Bronchial epithelial cell (primary cell): ENCODE measurements at regions not wholly inside any gene's neighbourhood (a gene's known extent, or its start where the extent isn't known, plus 50 kb on each side); places are given as distances from the start of the nearest gene placed in this dataset.

ENCODE experiments used
- DNase-seq: peaks from one replicate; pipeline ENCODE4 v3.0.0-alpha.2; 2010; ENCODE audit warnings: low read depth
- FAIRE-seq: peaks from 2 replicates; lab custom pipeline; 2011; peaks lifted over from hg19 to GRCh38; lab: Jason Lieb, UNC
- H3K27me3 ChIP-seq: 2 replicates; pipeline ENCODE4 v1.5.1; 2011; ENCODE audit warnings: low read length; ENCODE audit not compliant: control insufficient read depth, insufficient read depth
- H3K36me3 ChIP-seq: 2 replicates; pipeline ENCODE4 v1.5.1; 2011; ENCODE audit warnings: low read length; ENCODE audit not compliant: control insufficient read depth, insufficient read depth
- H3K4me3 ChIP-seq: 2 replicates; pipeline ENCODE4 v1.5.1; 2011; ENCODE audit warnings: mild to moderate bottlenecking, low read depth, low read length, control low read depth
- TF ChIP-seq, protein P1 (sequence below): IDR thresholded peaks from 2 replicates; pipeline ENCODE4 v1.5.1; 2011; ENCODE audit warnings: mild to moderate bottlenecking, moderate library complexity, low read length, control low read depth, inconsistent platforms; ENCODE audit not compliant: insufficient read depth, severe bottlenecking

DNA sequence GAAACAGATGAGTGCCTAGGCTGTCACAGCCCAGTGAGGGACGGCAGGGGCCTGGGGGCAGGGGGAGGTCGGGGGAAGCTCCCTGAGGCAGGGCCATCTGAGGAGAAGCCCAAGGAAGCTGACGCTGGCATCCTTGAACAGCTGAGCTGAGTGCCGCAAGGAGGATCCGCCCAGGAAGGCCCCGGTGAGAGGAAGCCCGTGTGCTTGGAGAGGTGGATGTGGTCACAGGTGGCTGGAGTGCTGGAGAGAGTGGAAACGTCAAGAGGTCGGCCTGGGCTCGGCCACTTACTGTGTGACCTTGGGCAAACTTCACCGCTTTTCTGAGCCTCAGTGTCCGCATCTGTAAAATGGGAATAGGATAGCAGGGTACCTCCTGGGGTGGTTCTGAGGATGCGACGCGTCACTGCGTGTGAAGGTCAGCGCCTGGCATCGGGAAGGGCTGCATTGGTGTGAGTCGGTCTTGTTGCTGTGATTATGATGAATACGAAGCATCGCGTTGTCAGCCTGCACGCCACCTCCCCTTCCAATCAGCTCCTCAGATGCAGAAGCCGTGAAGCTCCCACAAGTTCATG is 116.1 kb upstream of the PTPN1 start:
- FAIRE-seq (no peak), DNase-seq (no peak)
- Histone ChIP-seq H3K36me3 (no peaks in the 10 kb centered on the region), H3K27me3 (no peaks in the 10 kb centered on the region), H3K4me3 (no peak overlapping the region)
- TF ChIP-seq, protein P1, sequence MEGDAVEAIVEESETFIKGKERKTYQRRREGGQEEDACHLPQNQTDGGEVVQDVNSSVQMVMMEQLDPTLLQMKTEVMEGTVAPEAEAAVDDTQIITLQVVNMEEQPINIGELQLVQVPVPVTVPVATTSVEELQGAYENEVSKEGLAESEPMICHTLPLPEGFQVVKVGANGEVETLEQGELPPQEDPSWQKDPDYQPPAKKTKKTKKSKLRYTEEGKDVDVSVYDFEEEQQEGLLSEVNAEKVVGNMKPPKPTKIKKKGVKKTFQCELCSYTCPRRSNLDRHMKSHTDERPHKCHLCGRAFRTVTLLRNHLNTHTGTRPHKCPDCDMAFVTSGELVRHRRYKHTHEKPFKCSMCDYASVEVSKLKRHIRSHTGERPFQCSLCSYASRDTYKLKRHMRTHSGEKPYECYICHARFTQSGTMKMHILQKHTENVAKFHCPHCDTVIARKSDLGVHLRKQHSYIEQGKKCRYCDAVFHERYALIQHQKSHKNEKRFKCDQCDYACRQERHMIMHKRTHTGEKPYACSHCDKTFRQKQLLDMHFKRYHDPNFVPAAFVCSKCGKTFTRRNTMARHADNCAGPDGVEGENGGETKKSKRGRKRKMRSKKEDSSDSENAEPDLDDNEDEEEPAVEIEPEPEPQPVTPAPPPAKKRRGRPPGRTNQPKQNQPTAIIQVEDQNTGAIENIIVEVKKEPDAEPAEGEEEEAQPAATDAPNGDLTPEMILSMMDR: no peak

- Histone ChIP-seq H3K36me3 (no peaks in the 10 kb centered on the region), H3K4me3 (no peak overlapping the region), H3K27me3 (no peaks in the 10 kb centered on the region)
- DNase-seq: no peak
- no peak for FAIRE-seq
- TF ChIP-seq, protein P1: no peak
These were observed 115.6 kb upstream of the PTPN1 start for GRCh38 chr20:50394569-50394968.

DNA sequence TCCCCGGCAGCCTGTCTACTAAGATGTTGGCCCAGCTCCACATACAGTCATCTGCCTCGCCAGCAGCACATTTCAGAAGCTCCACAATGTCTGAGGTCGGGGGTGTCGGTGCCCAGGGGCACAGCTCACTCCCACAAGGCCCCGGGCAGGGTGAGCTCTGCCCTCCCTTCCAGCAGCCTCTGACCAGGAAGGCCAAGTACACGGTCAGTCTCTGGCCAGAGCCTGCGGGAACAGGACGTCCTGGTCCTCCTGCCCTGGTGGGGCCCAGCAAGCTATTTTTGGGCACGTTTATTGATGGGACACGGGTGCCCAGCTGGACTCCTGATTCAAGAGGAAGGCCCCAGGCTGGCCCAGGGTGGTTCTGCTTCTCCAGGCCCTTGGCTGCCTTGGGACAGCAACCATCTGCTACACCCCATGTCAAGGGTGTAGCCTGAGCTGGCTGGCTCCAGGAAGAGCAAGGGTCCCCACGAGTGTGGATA is 114.9 kb upstream of the PTPN1 start:
- DNase-seq (no peak), FAIRE-seq (no peak)
- TF ChIP-seq, protein P1: no peak
- Histone ChIP-seq H3K36me3 (no peaks in the 10 kb centered on the region), H3K27me3 (no peaks in the 10 kb centered on the region), H3K4me3 (no peak overlapping the region)

GRCh38 chr20:50395914-50396488 is 114.2 kb upstream of the PTPN1 start:
- TF ChIP-seq, protein P1: no peak
- Histone ChIP-seq H3K27me3 (no peaks in the 10 kb centered on the region), H3K36me3 (no peaks in the 10 kb centered on the region), H3K4me3 (no peak overlapping the region)
- no peak for FAIRE-seq
- no peak for DNase-seq

- no peak for DNase-seq
- no peak overlapping the region for H3K4me3 ChIP-seq
- H3K27me3 ChIP-seq: no peaks in the 10 kb centered on the region
- H3K36me3 ChIP-seq: no peaks in the 10 kb centered on the region
- TF ChIP-seq, protein P1: no peak
- no peak for FAIRE-seq
These were observed 113.6 kb upstream of the PTPN1 start for GRCh38 chr20:50396623-50397022.
